DND-41 (cell line): ENCODE measurements at regions not wholly inside any gene's neighbourhood (a gene's known extent, or its start where the extent isn't known, plus 50 kb on each side); places are given as distances from the start of the nearest gene placed in this dataset.

Experiments
- ATAC-seq: fragments of 200-7000 bp; cut with Tn5 transposase; 3 replicates; pipeline ENCODE4 v1.9.1; 2021; ENCODE audit warnings: low read depth; ENCODE audit not compliant: insufficient read depth
- DNase-seq: peaks from one replicate; pipeline ENCODE4 v3.0.0-alpha.2; 2020
- H2AFZ ChIP-seq: 2 replicates; pipeline ENCODE4 v1.6.0; 2012; ENCODE audit warnings: low read depth, low read length
- H3K27ac ChIP-seq: 2 replicates; pipeline ENCODE4 v1.5.1; 2012; ENCODE audit warnings: low read length, inconsistent platforms
- H3K27me3 ChIP-seq: fragments of 200-600 bp; sonication (generic); 2 replicates; pipeline ENCODE4 v1.6.0; 2012; ENCODE audit warnings: low read length, mild to moderate bottlenecking, inconsistent platforms; ENCODE audit not compliant: insufficient read depth, poor library complexity
- H3K36me3 ChIP-seq: 2 replicates; pipeline ENCODE4 v1.5.1; 2012; ENCODE audit warnings: low read length, inconsistent platforms; ENCODE audit not compliant: insufficient read depth
- H3K4me1 ChIP-seq: 2 replicates; pipeline ENCODE4 v1.5.1; 2012; ENCODE audit warnings: mild to moderate bottlenecking, low read length; ENCODE audit not compliant: insufficient read depth
- H3K4me2 ChIP-seq: 2 replicates; pipeline ENCODE4 v1.6.0; 2012; ENCODE audit warnings: mild to moderate bottlenecking, moderate library complexity, low read length, inconsistent platforms; ENCODE audit not compliant: insufficient read depth
- H3K4me3 ChIP-seq, 2 experiments: fragments of 200-600 bp in 1 of 2; shearing (Covaris generic) in 1 of 2; 2 replicates each; pipeline ENCODE4 v1.5.1; 2012 to 2016; ENCODE audit warnings: inconsistent platforms in 2 of 2, low read length in 2 of 2, mild to moderate bottlenecking in 2 of 2, low read depth in 1 of 2, moderate library complexity in 1 of 2
- H3K79me2 ChIP-seq: 2 replicates; pipeline ENCODE4 v1.6.0; 2012; ENCODE audit warnings: low read length, inconsistent platforms; ENCODE audit not compliant: insufficient read depth
- H3K9ac ChIP-seq: 2 replicates; pipeline ENCODE4 v1.6.0; 2012; ENCODE audit warnings: low read depth, mild to moderate bottlenecking, inconsistent platforms, low read length, moderate library complexity
- H3K9me3 ChIP-seq: 2 replicates; pipeline ENCODE4 v1.5.1; 2012; ENCODE audit warnings: low read length, moderate library complexity, mild to moderate bottlenecking, inconsistent platforms; ENCODE audit not compliant: insufficient read depth, severe bottlenecking
- H4K20me1 ChIP-seq: 2 replicates; pipeline ENCODE4 v1.6.0; 2012; ENCODE audit warnings: low read length; ENCODE audit not compliant: insufficient read depth
- EZH2 ChIP-seq: IDR thresholded peaks from 3 replicates; pipeline ENCODE4 v1.6.1; 2012; ENCODE audit warnings: borderline replicate concordance, low read depth, mild to moderate bottlenecking, moderate library complexity, low read length, inconsistent platforms; ENCODE audit not compliant: severe bottlenecking
- TF ChIP-seq, protein P1 (sequence below): IDR thresholded peaks from 2 replicates; pipeline ENCODE4 v1.5.1; 2012; ENCODE audit warnings: borderline replicate concordance, low read length, moderate library complexity, mild to moderate bottlenecking; ENCODE audit not compliant: poor library complexity, severe bottlenecking; ENCODE audit errors: extremely low read depth

- no peak for TF ChIP-seq EZH2
- TF ChIP-seq, protein P1, sequence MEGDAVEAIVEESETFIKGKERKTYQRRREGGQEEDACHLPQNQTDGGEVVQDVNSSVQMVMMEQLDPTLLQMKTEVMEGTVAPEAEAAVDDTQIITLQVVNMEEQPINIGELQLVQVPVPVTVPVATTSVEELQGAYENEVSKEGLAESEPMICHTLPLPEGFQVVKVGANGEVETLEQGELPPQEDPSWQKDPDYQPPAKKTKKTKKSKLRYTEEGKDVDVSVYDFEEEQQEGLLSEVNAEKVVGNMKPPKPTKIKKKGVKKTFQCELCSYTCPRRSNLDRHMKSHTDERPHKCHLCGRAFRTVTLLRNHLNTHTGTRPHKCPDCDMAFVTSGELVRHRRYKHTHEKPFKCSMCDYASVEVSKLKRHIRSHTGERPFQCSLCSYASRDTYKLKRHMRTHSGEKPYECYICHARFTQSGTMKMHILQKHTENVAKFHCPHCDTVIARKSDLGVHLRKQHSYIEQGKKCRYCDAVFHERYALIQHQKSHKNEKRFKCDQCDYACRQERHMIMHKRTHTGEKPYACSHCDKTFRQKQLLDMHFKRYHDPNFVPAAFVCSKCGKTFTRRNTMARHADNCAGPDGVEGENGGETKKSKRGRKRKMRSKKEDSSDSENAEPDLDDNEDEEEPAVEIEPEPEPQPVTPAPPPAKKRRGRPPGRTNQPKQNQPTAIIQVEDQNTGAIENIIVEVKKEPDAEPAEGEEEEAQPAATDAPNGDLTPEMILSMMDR, result no peak
- Histone ChIP-seq H3K36me3 (no peaks in the 10 kb centered on the region), H3K9me3 (no peaks in the 10 kb centered on the region), H3K4me3 (no peak overlapping the region), H3K79me2 (no peaks in the 10 kb centered on the region), H3K4me2 (no peak overlapping the region), H3K4me1 (peaks cover 7% of the 10 kb centered on the region; the same call in 1 of the 2 replicates), H2AFZ (no peak overlapping the region), H3K9ac (no peak overlapping the region), H4K20me1 (no peaks in the 10 kb centered on the region), H3K27me3 (no peaks in the 10 kb centered on the region), H3K27ac (no peak overlapping the region)
- ATAC-seq (no peak), DNase-seq (no peak)
These were observed 424.1 kb downstream of the ZNF385D start for GRCh38 chr3:21326704-21327475.

GRCh38 chr3:21314688-21315087, 436.3 kb downstream of the ZNF385D start:
- H3K4me1 ChIP-seq, result no peaks in the 10 kb centered on the region
- no peaks in the 10 kb centered on the region for H3K36me3 ChIP-seq
- no peak overlapping the region for H3K27ac ChIP-seq
- no peaks in the 10 kb centered on the region for H3K27me3 ChIP-seq
- H3K79me2 ChIP-seq, result no peaks in the 10 kb centered on the region
- no peak overlapping the region for H3K4me2 ChIP-seq
- TF ChIP-seq, protein P1, result no peak
- TF ChIP-seq EZH2, result no peak
- no peak overlapping the region for H2AFZ ChIP-seq
- no peak overlapping the region for H3K4me3 ChIP-seq
- no peaks in the 10 kb centered on the region for H4K20me1 ChIP-seq
- H3K9me3 ChIP-seq, result no peaks in the 10 kb centered on the region
- no peak overlapping the region for H3K9ac ChIP-seq
- ATAC-seq (no peak), DNase-seq (no peak)

DNA sequence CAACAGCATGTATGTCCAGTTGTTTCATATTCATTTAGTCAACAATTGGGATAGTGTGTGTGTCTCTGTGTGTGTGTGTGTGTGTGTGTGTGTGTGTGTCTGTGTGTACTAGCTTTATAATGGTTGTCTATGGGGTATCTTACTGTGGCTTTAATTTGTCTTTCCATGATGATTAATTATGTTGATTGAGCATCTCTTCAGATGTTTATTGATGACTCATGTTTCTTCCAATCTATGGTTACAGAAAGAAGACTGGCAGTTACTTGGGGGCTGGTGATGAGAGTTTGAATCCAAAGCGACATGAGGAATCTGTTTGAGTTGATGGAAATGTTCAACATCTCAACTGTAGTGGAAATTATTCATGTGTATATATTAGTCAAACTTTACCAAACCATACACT, 440.1 kb downstream of the ZNF385D start:
- H2AFZ ChIP-seq, result no peak overlapping the region
- TF ChIP-seq EZH2, result no peak
- TF ChIP-seq, protein P1, result no peak
- H3K79me2 ChIP-seq, result no peaks in the 10 kb centered on the region
- no peak overlapping the region for H3K9ac ChIP-seq
- no peaks in the 10 kb centered on the region for H4K20me1 ChIP-seq
- H3K27me3 ChIP-seq, result no peaks in the 10 kb centered on the region
- H3K36me3 ChIP-seq, result no peaks in the 10 kb centered on the region
- H3K27ac ChIP-seq, result no peak overlapping the region
- no peak for ATAC-seq
- no peaks in the 10 kb centered on the region for H3K4me1 ChIP-seq
- no peaks in the 10 kb centered on the region for H3K9me3 ChIP-seq
- H3K4me2 ChIP-seq, result no peak overlapping the region
- H3K4me3 ChIP-seq, result no peak overlapping the region
- no peak for DNase-seq
